HFF-Myc (cell line): ENCODE measurements at regions not wholly inside any gene's neighbourhood (a gene's known extent, or its start where the extent isn't known, plus 50 kb on each side); places are given as distances from the start of the nearest gene placed in this dataset.

Source experiments
- DNase-seq: peaks from one replicate; pipeline ENCODE4 v3.0.0-alpha.2; 2011; ENCODE audit warnings: low read depth; ENCODE audit errors: extremely low read depth
- H3K4me3 ChIP-seq: replicated peaks from 2 replicates; pipeline ENCODE4 v1.5.1; 2011; ENCODE audit warnings: low read depth, mild to moderate bottlenecking, control low read depth, low read length
- TF ChIP-seq, protein P1 (sequence below): IDR thresholded peaks from 2 replicates; pipeline ENCODE4 v1.5.1; 2012; ENCODE audit warnings: mild to moderate bottlenecking, low read depth, low read length, control low read depth; ENCODE audit errors: missing control alignments

DNA sequence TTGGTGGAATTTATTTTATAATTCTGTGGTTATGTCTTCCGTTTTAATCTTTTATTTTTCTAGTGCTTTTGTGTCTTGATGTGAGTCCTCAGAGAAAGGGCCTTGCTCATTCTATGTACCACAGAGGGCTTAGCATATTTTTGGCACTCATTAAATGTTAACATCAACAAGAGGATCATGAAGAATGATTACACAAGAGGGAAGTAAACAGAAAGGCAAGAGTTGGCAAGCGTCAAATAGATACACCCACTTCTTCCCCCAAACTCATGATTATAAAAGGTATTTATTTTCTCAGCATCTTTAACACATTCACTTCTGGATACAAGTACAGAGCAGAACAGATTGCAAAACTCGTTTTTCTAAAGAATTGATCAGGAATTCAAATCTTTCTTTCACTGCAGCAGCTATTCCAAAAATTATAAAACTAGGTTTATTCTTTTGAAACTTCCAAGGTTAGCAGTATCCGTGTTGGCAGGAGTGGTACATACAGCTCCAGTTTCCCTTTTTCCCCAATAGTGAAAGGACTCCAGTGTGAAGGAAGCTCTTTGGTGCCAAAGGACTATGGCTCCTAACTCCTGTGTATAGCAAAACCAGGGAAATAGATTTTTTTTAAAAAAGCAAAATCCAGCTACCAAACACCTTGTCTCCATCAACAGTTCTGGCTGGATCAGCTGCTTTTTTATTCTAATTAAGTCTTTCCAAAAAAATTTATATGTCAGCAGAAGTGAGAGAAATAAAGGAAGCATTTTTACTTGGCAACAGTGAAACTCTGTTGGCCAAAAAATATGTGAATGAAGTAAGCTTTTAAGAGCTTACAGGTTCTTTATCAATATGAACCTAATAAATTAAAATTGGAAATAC, 221.9 kb downstream of the ADGRG6 start:
- TF ChIP-seq, protein P1, sequence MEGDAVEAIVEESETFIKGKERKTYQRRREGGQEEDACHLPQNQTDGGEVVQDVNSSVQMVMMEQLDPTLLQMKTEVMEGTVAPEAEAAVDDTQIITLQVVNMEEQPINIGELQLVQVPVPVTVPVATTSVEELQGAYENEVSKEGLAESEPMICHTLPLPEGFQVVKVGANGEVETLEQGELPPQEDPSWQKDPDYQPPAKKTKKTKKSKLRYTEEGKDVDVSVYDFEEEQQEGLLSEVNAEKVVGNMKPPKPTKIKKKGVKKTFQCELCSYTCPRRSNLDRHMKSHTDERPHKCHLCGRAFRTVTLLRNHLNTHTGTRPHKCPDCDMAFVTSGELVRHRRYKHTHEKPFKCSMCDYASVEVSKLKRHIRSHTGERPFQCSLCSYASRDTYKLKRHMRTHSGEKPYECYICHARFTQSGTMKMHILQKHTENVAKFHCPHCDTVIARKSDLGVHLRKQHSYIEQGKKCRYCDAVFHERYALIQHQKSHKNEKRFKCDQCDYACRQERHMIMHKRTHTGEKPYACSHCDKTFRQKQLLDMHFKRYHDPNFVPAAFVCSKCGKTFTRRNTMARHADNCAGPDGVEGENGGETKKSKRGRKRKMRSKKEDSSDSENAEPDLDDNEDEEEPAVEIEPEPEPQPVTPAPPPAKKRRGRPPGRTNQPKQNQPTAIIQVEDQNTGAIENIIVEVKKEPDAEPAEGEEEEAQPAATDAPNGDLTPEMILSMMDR = no peak
- no peak for DNase-seq
- H3K4me3 ChIP-seq = no peak overlapping the region

DNA sequence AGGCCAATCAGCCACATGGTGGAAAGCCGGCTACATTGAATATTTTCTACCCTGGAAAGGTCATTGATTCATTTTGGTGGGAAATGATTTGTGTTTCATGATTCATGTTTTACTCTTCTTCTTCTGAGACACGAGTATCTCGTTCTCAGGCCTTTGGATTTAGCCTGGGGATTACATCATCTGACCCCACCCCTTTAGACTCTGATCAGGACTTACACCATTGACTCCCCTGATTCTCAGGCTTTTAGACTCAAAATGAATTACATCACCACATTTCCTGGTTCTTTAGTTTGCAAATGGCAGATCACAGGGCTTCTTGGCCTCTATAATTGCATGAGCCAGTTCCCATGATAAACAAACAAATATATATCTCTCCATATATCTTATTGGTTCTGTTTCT, 228.8 kb downstream of the ADGRG6 start:
- TF ChIP-seq, protein P1 = no peak
- no peak for DNase-seq
- H3K4me3 ChIP-seq = no peak overlapping the region

DNA sequence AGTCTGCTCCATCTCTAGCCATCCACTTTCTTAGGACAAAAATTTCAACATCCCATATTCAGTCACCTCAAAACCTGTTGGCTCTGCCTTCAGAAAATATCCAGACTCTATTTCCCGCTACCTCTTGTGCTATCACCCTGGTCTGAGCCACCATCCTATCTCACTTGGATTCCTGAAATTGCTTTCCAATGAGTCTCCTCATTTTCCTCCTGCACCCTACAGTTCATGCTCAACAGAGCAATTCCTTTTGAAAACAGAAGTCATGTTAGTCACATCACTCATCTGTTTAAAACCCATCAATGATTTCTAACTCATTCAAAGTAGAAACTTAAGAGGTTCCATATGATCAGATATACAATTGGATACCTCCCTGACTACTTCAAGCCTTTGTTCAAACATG, 229.9 kb downstream of the ADGRG6 start:
- no peak for DNase-seq
- no peak overlapping the region for H3K4me3 ChIP-seq
- TF ChIP-seq, protein P1 = no peak

DNA sequence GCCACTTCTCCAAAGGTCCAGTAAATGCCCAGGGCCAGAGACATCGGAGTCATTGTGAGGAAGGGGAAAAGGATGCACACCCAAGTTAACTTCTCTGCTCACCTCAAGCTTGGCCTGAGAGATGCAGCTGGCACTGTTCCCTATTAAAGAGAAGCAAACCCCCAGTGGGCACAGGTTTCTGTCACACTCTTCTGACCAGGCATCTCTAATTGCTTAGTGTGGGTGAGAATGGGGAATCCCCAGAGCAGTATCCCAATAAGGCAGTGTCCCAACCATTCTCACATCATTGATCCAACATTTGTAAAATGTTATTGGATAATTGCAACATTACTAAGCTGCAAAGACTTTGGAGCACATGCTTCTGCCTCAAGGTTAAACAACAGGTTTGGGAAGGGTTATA, 232.3 kb downstream of the ADGRG6 start:
- no peak for DNase-seq
- H3K4me3 ChIP-seq = no peak overlapping the region
- TF ChIP-seq, protein P1 = no peak

DNA sequence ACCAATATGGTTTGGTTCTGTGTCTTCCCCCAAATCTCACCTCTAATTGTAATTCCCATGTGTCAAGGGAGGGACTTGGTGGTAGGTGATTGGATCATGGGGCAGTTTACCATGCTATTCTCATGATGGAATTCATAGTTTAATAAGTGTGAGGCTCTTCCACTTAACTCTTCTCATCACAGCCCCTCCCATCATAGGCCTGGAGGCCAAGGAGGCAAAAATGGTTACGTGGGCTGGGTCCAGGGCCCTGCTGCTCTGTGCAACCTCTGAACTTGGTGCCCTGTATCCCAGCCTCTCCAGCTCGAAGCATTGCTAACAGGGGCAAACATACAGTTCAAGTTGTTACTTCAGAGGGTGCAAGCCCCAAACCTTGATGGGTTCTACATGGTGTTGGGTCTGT, 232.7 kb downstream of the ADGRG6 start:
- TF ChIP-seq, protein P1 = no peak
- H3K4me3 ChIP-seq = no peak overlapping the region
- no peak for DNase-seq

DNA sequence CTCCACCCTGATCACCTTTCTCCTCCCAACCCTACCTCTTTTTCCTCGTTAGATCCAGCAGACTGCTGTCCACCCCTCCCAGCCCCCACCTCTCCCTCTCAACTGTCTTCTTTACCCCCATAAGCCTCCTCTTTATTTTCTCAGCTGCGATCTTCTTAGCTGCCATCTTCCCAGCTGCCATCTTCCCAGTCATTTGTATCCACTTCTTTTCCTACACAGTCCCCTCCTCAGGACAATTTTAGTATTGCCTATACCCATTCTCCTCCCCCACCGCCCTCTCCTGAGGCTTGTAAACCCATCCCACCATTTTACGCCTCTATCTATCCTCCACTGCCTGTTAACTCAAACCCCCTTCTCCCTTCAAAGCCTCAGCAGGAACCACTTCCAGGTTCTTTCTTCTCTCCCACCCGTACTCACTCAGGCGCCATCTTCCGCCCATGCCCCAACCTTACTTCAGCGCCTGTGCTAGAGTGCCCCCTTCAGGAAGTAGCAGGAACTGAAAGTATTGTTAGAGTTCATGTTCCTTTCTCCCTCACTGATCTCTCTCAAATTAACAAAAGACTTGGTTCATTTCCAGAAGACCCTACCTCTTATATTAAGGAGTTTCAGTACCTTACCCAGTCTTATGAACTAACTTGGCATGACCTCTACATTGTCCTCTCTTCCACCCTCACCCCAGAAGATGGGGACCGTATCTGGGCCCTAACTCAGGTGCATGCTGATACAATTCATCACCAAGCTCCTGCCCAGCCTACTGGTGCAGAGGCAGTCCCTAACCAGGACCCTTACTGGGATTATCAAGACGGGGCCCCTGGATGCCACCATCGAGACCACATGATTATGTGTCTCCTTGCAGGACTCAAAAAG, 236.0 kb downstream of the ADGRG6 start:
- no peak overlapping the region for H3K4me3 ChIP-seq
- no peak for DNase-seq
- TF ChIP-seq, protein P1 = peak; percentile 64
